ENCODE measurements at regions not wholly inside any gene's neighbourhood (a gene's known extent, or its start where the extent isn't known, plus 50 kb on each side); places are given as distances from the start of the nearest gene placed in this dataset. TPM values are rescaled to one million over a fixed set of nuclear protein-coding genes. Genes with fewer than 3 reads are reported as not detected.
A peak's percentile ranks its signal among the peaks of the same experiment; 100 is the strongest.
"Not testable (repeated sequence)": the region's sequence is repeated elsewhere in the genome, so short reads cannot be mapped to it uniquely, and the experiment has no call there.

DNA sequence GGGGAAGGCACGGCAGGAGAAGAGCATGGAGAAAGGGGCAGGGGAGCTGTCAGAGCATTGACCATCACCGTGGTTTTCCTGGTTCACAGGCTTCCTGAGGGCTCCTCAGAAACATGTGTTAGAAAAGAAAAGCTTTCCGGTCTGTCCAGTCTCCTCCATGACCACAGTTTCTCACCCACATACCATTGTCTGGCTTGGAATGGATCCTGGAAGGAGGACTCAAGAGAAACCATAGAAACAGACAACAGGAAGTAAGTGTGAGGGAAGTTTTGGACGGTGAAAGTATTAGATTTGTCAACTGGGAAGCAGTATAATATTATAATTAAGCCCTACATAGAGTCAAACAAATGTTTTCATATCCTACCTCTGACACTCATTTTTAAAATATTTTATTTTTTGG is 52.7 kb upstream of the NOTCH2NLA start:
- H3K27ac ChIP-seq (ENCODE audit: low read depth, low read length, poor library complexity, severe bottlenecking); H3K4me1 ChIP-seq (ENCODE audit: insufficient read depth, low read length, poor library complexity, severe bottlenecking); H3K79me2 ChIP-seq (ENCODE audit: insufficient read depth, low read depth, low read length); H3K4me2 ChIP-seq (ENCODE audit: low read length); H3K36me3 ChIP-seq (ENCODE audit: insufficient read depth, low read length); POLR2A ChIA-PET; H3K9me3 ChIP-seq (ENCODE audit: low read length); DNase-seq (ENCODE audit: low spot score); H4K20me1 ChIP-seq (ENCODE audit: insufficient read depth, low read length); H2AFZ ChIP-seq (ENCODE audit: low read length); BruUV-seq (replicated peaks); intact Hi-C loops (cut with micrococcal nuclease; ENCODE audit: unreplicated experiment); CTCF ChIA-PET (ENCODE audit: unreplicated experiment); H3K4me3 ChIP-seq (ENCODE audit: low read depth, low read length, poor library complexity, severe bottlenecking); H3K9me2 ChIP-seq (ENCODE audit: insufficient read depth, low read length): not testable (repeated sequence)

DNA sequence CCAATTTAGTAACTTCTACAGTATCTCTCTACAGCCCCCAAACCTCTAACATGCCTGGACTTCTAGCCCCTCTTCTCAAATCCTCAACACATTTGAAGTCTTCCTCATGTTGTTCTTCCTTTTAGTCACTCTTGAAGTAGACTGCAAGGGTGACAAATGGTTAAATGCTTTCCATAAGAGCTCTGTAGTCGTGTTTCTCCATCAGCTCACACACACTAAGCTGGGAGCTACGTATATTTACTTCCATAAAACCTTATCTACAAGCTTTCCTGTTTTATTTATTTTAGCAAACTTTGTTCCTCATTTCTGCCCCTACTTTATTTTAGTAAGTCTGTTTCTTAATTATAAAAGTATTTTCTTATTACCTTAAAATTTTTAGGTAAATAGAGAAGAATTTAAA is 49.9 kb upstream of the NOTCH2NLA start:
- H3K4me2 ChIP-seq (ENCODE audit: low read length); H3K4me3 ChIP-seq (ENCODE audit: low read depth, low read length, poor library complexity, severe bottlenecking); H3K27ac ChIP-seq (ENCODE audit: low read depth, low read length, poor library complexity, severe bottlenecking); H3K79me2 ChIP-seq (ENCODE audit: insufficient read depth, low read depth, low read length); H4K20me1 ChIP-seq (ENCODE audit: insufficient read depth, low read length); H3K9me2 ChIP-seq (ENCODE audit: insufficient read depth, low read length); BruUV-seq (replicated peaks); H3K9me3 ChIP-seq (ENCODE audit: low read length); H3K36me3 ChIP-seq (ENCODE audit: insufficient read depth, low read length); H2AFZ ChIP-seq (ENCODE audit: low read length); H3K4me1 ChIP-seq (ENCODE audit: insufficient read depth, low read length, poor library complexity, severe bottlenecking); CTCF ChIA-PET (ENCODE audit: unreplicated experiment); POLR2A ChIA-PET; DNase-seq (ENCODE audit: low spot score); intact Hi-C loops (cut with micrococcal nuclease; ENCODE audit: unreplicated experiment): not testable (repeated sequence)

Small RNA genes lying in the stretch of these regions (small RNA-seq; reads per million reads assigned to genes)
- gene RF00003 (0.52 reads per million, percentile 7 among the genes with 10 or more reads in this experiment), gene RF00619 (not detected), gene RNA5SP536 (not detected), gene RNU6-1071P (not detected)
